KMS-11 (cell line): ENCODE measurements at regions not wholly inside any gene's neighbourhood (a gene's known extent, or its start where the extent isn't known, plus 50 kb on each side); places are given as distances from the start of the nearest gene placed in this dataset.

Experiments
- H2AFZ ChIP-seq: fragments of 200-600 bp; sonication (generic); 2 replicates; pipeline ENCODE4 v1.6.1; 2016; ENCODE audit warnings: antibody characterized with exemption, mixed run types, low read depth
- H3K27ac ChIP-seq: fragments of 200-600 bp; sonication (generic); 2 replicates; pipeline ENCODE4 v1.6.1; 2016; ENCODE audit warnings: mild to moderate bottlenecking, mixed run types
- H3K27me3 ChIP-seq: fragments of 200-600 bp; sonication (generic); 2 replicates; pipeline ENCODE4 v1.6.1; 2017; ENCODE audit warnings: mild to moderate bottlenecking, low read depth, mixed run types, moderate library complexity; ENCODE audit not compliant: insufficient read depth
- H3K36me3 ChIP-seq: fragments of 200-600 bp; sonication (generic); 2 replicates; pipeline ENCODE4 v1.6.1; 2017; ENCODE audit warnings: mild to moderate bottlenecking, mixed run types; ENCODE audit not compliant: insufficient read depth
- H3K4me1 ChIP-seq: fragments of 200-600 bp; sonication (generic); 2 replicates; pipeline ENCODE4 v1.6.1; 2016; ENCODE audit warnings: mild to moderate bottlenecking, low read depth, mixed run types; ENCODE audit not compliant: poor library complexity, severe bottlenecking
- H3K4me2 ChIP-seq: fragments of 200-600 bp; sonication (generic); 2 replicates; pipeline ENCODE4 v1.7.0; 2016; ENCODE audit warnings: mild to moderate bottlenecking, mixed run types
- H3K4me3 ChIP-seq: fragments of 200-600 bp; sonication (generic); IDR thresholded peaks from 2 replicates; pipeline ENCODE4 v1.6.1; 2017; ENCODE audit warnings: low read depth, low read length, mixed read lengths; ENCODE audit not compliant: insufficient read depth
- H3K79me2 ChIP-seq: fragments of 200-600 bp; sonication (generic); 2 replicates; pipeline ENCODE4 v1.6.1; 2016; ENCODE audit warnings: low read depth, mixed run types; ENCODE audit not compliant: insufficient read depth
- H3K9ac ChIP-seq: fragments of 200-600 bp; sonication (generic); 2 replicates; pipeline ENCODE4 v1.6.1; 2016; ENCODE audit warnings: mild to moderate bottlenecking, mixed run types
- H4K20me1 ChIP-seq: fragments of 200-600 bp; sonication (generic); 2 replicates; pipeline ENCODE4 v1.6.1; 2016; ENCODE audit warnings: mild to moderate bottlenecking, mixed run types; ENCODE audit not compliant: insufficient read depth
- CTCF ChIP-seq: fragments of 200-600 bp; sonication (generic); conservative IDR thresholded peaks from 2 replicates; pipeline ENCODE4 v1.6.1; 2017; ENCODE audit warnings: low read depth, mild to moderate bottlenecking, antibody characterized with exemption, low read length, moderate library complexity, mixed read lengths

- Histone ChIP-seq H2AFZ (no peak overlapping the region), H3K36me3 (no peaks in the 10 kb centered on the region), H3K4me2 (no peak overlapping the region), H4K20me1 (no peaks in the 10 kb centered on the region), H3K4me1 (no peaks in the 10 kb centered on the region), H3K4me3 (no peak overlapping the region), H3K27me3 (no peaks in the 10 kb centered on the region), H3K9ac (no peak overlapping the region), H3K79me2 (no peaks in the 10 kb centered on the region), H3K27ac (no peak overlapping the region)
- no peak for TF ChIP-seq CTCF
Observed at GRCh38 chr11:44361813-44362212, 51.9 kb upstream of the ALX4 start.

- H3K79me2 ChIP-seq: no peaks in the 10 kb centered on the region
- no peak overlapping the region for H3K9ac ChIP-seq
- H2AFZ ChIP-seq: no peak overlapping the region
- no peaks in the 10 kb centered on the region for H3K27me3 ChIP-seq
- H3K27ac ChIP-seq: no peak overlapping the region
- no peaks in the 10 kb centered on the region for H4K20me1 ChIP-seq
- TF ChIP-seq CTCF: no peak
- H3K36me3 ChIP-seq: no peaks in the 10 kb centered on the region
- H3K4me1 ChIP-seq: no peaks in the 10 kb centered on the region
- H3K4me3 ChIP-seq: no peak overlapping the region
- H3K4me2 ChIP-seq: no peak overlapping the region
Observed at GRCh38 chr11:44363116-44363515, 53.2 kb upstream of the ALX4 start.

GRCh38 chr11:44364596-44364995 is 54.7 kb upstream of the ALX4 start:
- Histone ChIP-seq H4K20me1 (no peaks in the 10 kb centered on the region), H3K9ac (no peak overlapping the region), H3K4me2 (no peak overlapping the region), H2AFZ (no peak overlapping the region), H3K4me1 (no peaks in the 10 kb centered on the region), H3K27me3 (no peaks in the 10 kb centered on the region), H3K4me3 (no peak overlapping the region), H3K27ac (no peak overlapping the region), H3K79me2 (no peaks in the 10 kb centered on the region), H3K36me3 (no peaks in the 10 kb centered on the region)
- no peak for TF ChIP-seq CTCF

- Histone ChIP-seq H3K9ac (no peak overlapping the region), H3K27ac (no peak overlapping the region), H3K4me2 (no peak overlapping the region), H3K4me1 (no peaks in the 10 kb centered on the region), H3K79me2 (no peaks in the 10 kb centered on the region), H3K27me3 (no peaks in the 10 kb centered on the region), H3K4me3 (no peak overlapping the region), H4K20me1 (no peaks in the 10 kb centered on the region), H2AFZ (no peak overlapping the region), H3K36me3 (no peaks in the 10 kb centered on the region)
- TF ChIP-seq CTCF: no peak
Observed at GRCh38 chr11:44365616-44366015, 55.7 kb upstream of the ALX4 start.

GRCh38 chr11:44366026-44366425 is 56.1 kb upstream of the ALX4 start:
- H3K4me3 ChIP-seq: no peak overlapping the region
- no peaks in the 10 kb centered on the region for H3K4me1 ChIP-seq
- H2AFZ ChIP-seq: no peak overlapping the region
- no peak overlapping the region for H3K4me2 ChIP-seq
- TF ChIP-seq CTCF: no peak
- no peaks in the 10 kb centered on the region for H3K79me2 ChIP-seq
- no peak overlapping the region for H3K27ac ChIP-seq
- H3K27me3 ChIP-seq: no peaks in the 10 kb centered on the region
- H3K36me3 ChIP-seq: no peaks in the 10 kb centered on the region
- H3K9ac ChIP-seq: no peak overlapping the region
- H4K20me1 ChIP-seq: no peaks in the 10 kb centered on the region
